Lung (tissue), 11 donors: ENCODE measurements at regions not wholly inside any gene's neighbourhood (a gene's known extent, or its start where the extent isn't known, plus 50 kb on each side); places are given as distances from the start of the nearest gene placed in this dataset.
A peak's percentile ranks its signal among the peaks of the same experiment; 100 is the strongest.

Source experiments
- ATAC-seq: fragments of 200-7000 bp; cut with Tn5 transposase; one replicate; pipeline ENCODE4 v1.9.1; 2020; ENCODE audit warnings: moderate number of reproducible peaks; ENCODE audit not compliant: insufficient read depth, low FRiP score
- DNase-seq, 3 donors: peaks; one replicate each; pipeline ENCODE4 v3.0.0-alpha.2; 2013 to 2017
- H3K27ac ChIP-seq, 2 donors: one replicate each; pipeline ENCODE4 v1.5.1; 2013; ENCODE audit warnings: mild to moderate bottlenecking in 2 of 2, moderate library complexity in 2 of 2, control low read depth in 1 of 2, inconsistent platforms in 1 of 2, low read depth in 1 of 2, low read length in 1 of 2
- H3K27me3 ChIP-seq, 3 donors: one replicate each; pipeline ENCODE4 v1.5.1; 2013; ENCODE audit warnings: low read length in 2 of 3; ENCODE audit not compliant: control insufficient read depth in 3 of 3, insufficient read depth in 3 of 3
- H3K36me3 ChIP-seq, 4 donors: one replicate each; pipeline ENCODE4 v1.5.1; 2013; ENCODE audit warnings: low read length in 4 of 4, mild to moderate bottlenecking in 1 of 4, moderate library complexity in 1 of 4; ENCODE audit not compliant: control insufficient read depth in 4 of 4, insufficient read depth in 4 of 4
- H3K4me1 ChIP-seq, 5 donors: one replicate each; pipeline ENCODE4 v1.5.1; 2013; ENCODE audit warnings: low read length in 5 of 5, mild to moderate bottlenecking in 2 of 5, moderate library complexity in 1 of 5; ENCODE audit not compliant: control insufficient read depth in 5 of 5, insufficient read depth in 5 of 5
- H3K4me3 ChIP-seq: one replicate; pipeline ENCODE4 v1.5.1; 2013; ENCODE audit warnings: mild to moderate bottlenecking, control low read depth, moderate library complexity
- H3K9ac ChIP-seq, 2 donors: one replicate each; pipeline ENCODE4 v1.5.1; 2013; ENCODE audit warnings: low read length in 2 of 2, control low read depth in 1 of 2; ENCODE audit not compliant: insufficient read depth in 1 of 2
- H3K9me3 ChIP-seq, 4 donors: one replicate each; pipeline ENCODE4 v1.5.1; 2013; ENCODE audit warnings: low read length in 3 of 4, mild to moderate bottlenecking in 1 of 4, moderate library complexity in 1 of 4; ENCODE audit not compliant: control insufficient read depth in 4 of 4, insufficient read depth in 3 of 4
- CTCF ChIP-seq: IDR thresholded peaks from 2 replicates; pipeline ENCODE4 v1.5.1; 2012; ENCODE audit warnings: mild to moderate bottlenecking; ENCODE audit errors: control extremely low read depth, extremely low read depth
- WGBS, 2 donors: extraction: QIAGEN DNeasy Blood & Tissue Kit; methylation state at CpG; one replicate each; pipeline ENCODE4 v1.1.7; 2013; 5-methylcytosine and 5-hydroxymethylcytosine counted together
- donor health status: control.
- donor health status: control.
- donor health status: Bipolar disorder and iron deficiency.
- donor health status: healthy.
- donor health status: DM: yes; HTN: yes; CAD: no.

- ATAC-seq (no peak), DNase-seq (no peak)
- Histone ChIP-seq H3K36me3 (no peaks in the 10 kb centered on the region), H3K9ac (no peak overlapping the region), H3K27ac (no peak overlapping the region), H3K4me1 (no peaks in the 10 kb centered on the region), H3K9me3 (no peaks in the 10 kb centered on the region), H3K27me3 (no peaks in the 10 kb centered on the region), H3K4me3 (no peak overlapping the region)
- WGBS, 2 donors: 88 to 94% methylated on average over 5 of the region's 5 CpGs
- no peak for TF ChIP-seq CTCF
These were observed 177.2 kb upstream of the DTNBP1 start for GRCh38 chr6:15839969-15840541.

- H3K36me3 ChIP-seq: no peaks in the 10 kb centered on the region
- H3K27ac ChIP-seq: no peak overlapping the region
- ATAC-seq: no peak
- no peaks in the 10 kb centered on the region for H3K9me3 ChIP-seq
- 94 to 96% methylated on average over 6 of the region's 6 CpGs for WGBS, 2 donors
- H3K4me3 ChIP-seq: no peak overlapping the region
- no peaks in the 10 kb centered on the region for H3K4me1 ChIP-seq
- no peak overlapping the region for H3K9ac ChIP-seq
- no peaks in the 10 kb centered on the region for H3K27me3 ChIP-seq
- DNase-seq: no peak
- TF ChIP-seq CTCF: no peak
These were observed 174.4 kb upstream of the DTNBP1 start for GRCh38 chr6:15837205-15837604.

GRCh38 chr6:15832841-15833240 is 170.0 kb upstream of the DTNBP1 start:
- ATAC-seq (no peak), DNase-seq (peak in 2 of 3 donors; percentile 54 to 73)
- no peak overlapping the region for H3K9ac ChIP-seq
- H3K4me3 ChIP-seq: no peak overlapping the region
- H3K27me3 ChIP-seq: no peaks in the 10 kb centered on the region
- 78 to 81% methylated on average over 1 of the region's 1 CpG for WGBS, 2 donors
- no peaks in the 10 kb centered on the region for H3K36me3 ChIP-seq
- H3K9me3 ChIP-seq: no peaks in the 10 kb centered on the region
- no peak for TF ChIP-seq CTCF
- H3K27ac ChIP-seq: no peak overlapping the region
- H3K4me1 ChIP-seq: no peaks in the 10 kb centered on the region

GRCh38 chr6:15829156-15829555 is 166.3 kb upstream of the DTNBP1 start:
- WGBS, 2 donors: 34 to 57% methylated on average over 4 of the region's 4 CpGs

More at GRCh38 chr6:15829156-15829555, 166.3 kb upstream of the DTNBP1 start:
- no peaks in the 10 kb centered on the region for H3K36me3 ChIP-seq
- no peaks in the 10 kb centered on the region for H3K9me3 ChIP-seq
- no peaks in the 10 kb centered on the region for H3K27me3 ChIP-seq
- DNase-seq (no peak), ATAC-seq (no peak)
- no peak overlapping the region for H3K9ac ChIP-seq
- H3K4me3 ChIP-seq: no peak overlapping the region
- no peaks in the 10 kb centered on the region for H3K4me1 ChIP-seq
- no peak overlapping the region for H3K27ac ChIP-seq
- no peak for TF ChIP-seq CTCF
